ENCODE measurements at regions not wholly inside any gene's neighbourhood (a gene's known extent, or its start where the extent isn't known, plus 50 kb on each side); places are given as distances from the start of the nearest gene placed in this dataset.

- ATAC-seq: no peak
- no TSS peak for BruUV-seq (replicated peaks)
- no peak overlapping the region for H3K4me3 ChIP-seq (replicated peaks in 1 of 2; ENCODE audit: low read depth in 1 of 2, low read length in 2 of 2)
- ChIA-PET CTCF (no interaction called here), RAD21 (ENCODE audit: low non-redundant PET in 1 of 2, low total read pairs in 2 of 2, uncharacterized antibody in 2 of 2, unreplicated experiment in 2 of 2) (no interaction called here), POLR2A (no interaction called here)
- H3K4me2 ChIP-seq (ENCODE audit: low read length): no peak overlapping the region
- H3K27ac ChIP-seq (ENCODE audit: low read depth, low read length): no peak overlapping the region
- intact Hi-C loops (cut with micrococcal nuclease): no loop called here
- H3K36me3 ChIP-seq (ENCODE audit: control insufficient read depth in 1 of 2, insufficient read depth in 2 of 2, low read length in 2 of 2): no peaks in the 10 kb centered on the region
- H3K9me3 ChIP-seq (ENCODE audit: control insufficient read depth in 1 of 2, insufficient read depth in 1 of 2, low read depth in 1 of 2, low read length in 2 of 2): no peaks in the 10 kb centered on the region
- no peak for DNase-seq (ENCODE audit: low read depth, low spot score)
- H3K27me3 ChIP-seq (ENCODE audit: insufficient read depth, low read length): no peaks in the 10 kb centered on the region
- no peaks in the 10 kb centered on the region for H3K79me2 ChIP-seq (ENCODE audit: insufficient read depth, low read length)
- no peaks in the 10 kb centered on the region for H3K9me2 ChIP-seq (ENCODE audit: insufficient read depth)
- no peaks in the 10 kb centered on the region for H4K20me1 ChIP-seq (ENCODE audit: insufficient read depth)
- H3K9ac ChIP-seq (ENCODE audit: low read length): no peak overlapping the region
- H3K4me1 ChIP-seq (ENCODE audit: control insufficient read depth in 1 of 2, insufficient read depth in 2 of 2, low read length in 2 of 2): no peaks in the 10 kb centered on the region
- H2AFZ ChIP-seq (ENCODE audit: low read depth, low read length, poor library complexity, severe bottlenecking): no peak overlapping the region
- TF ChIP-seq RAD21 (IDR thresholded peaks at IDR 0.05; ENCODE audit: low read depth) (no peak), REST (IDR thresholded peaks at IDR 0.05; ENCODE audit: low read depth) (no peak), CBX3 (IDR thresholded peaks at IDR 0.05; ENCODE audit: low read depth) (no peak)
Observed at GRCh38 chr5:105158526-105158925, 1595.9 kb upstream of the NUDT12 start.

GRCh38 chr5:105150323-105150722 lies 1587.7 kb upstream of the NUDT12 start:
- Histone ChIP-seq H3K27ac (ENCODE audit: low read depth, low read length) (no peak overlapping the region), H3K4me2 (ENCODE audit: low read length) (no peak overlapping the region), H3K36me3 (ENCODE audit: control insufficient read depth in 1 of 2, insufficient read depth in 2 of 2, low read length in 2 of 2) (no peaks in the 10 kb centered on the region), H3K9ac (ENCODE audit: low read length) (no peak overlapping the region), H3K9me3 (ENCODE audit: control insufficient read depth in 1 of 2, insufficient read depth in 1 of 2, low read depth in 1 of 2, low read length in 2 of 2) (no peaks in the 10 kb centered on the region), H3K27me3 (ENCODE audit: insufficient read depth, low read length) (no peaks in the 10 kb centered on the region), H3K4me1 (ENCODE audit: control insufficient read depth in 1 of 2, insufficient read depth in 2 of 2, low read length in 2 of 2) (no peaks in the 10 kb centered on the region), H3K79me2 (ENCODE audit: insufficient read depth, low read length) (no peaks in the 10 kb centered on the region), H3K9me2 (ENCODE audit: insufficient read depth) (no peaks in the 10 kb centered on the region), H2AFZ (ENCODE audit: low read depth, low read length, poor library complexity, severe bottlenecking) (no peak overlapping the region), H4K20me1 (ENCODE audit: insufficient read depth) (no peaks in the 10 kb centered on the region), H3K4me3 (replicated peaks in 1 of 2; ENCODE audit: low read depth in 1 of 2, low read length in 2 of 2) (no peak overlapping the region)
- no peak for ATAC-seq
- ChIA-PET CTCF (no interaction called here), POLR2A (no interaction called here), RAD21 (ENCODE audit: low non-redundant PET in 1 of 2, low total read pairs in 2 of 2, uncharacterized antibody in 2 of 2, unreplicated experiment in 2 of 2) (no interaction called here)
- no peak for TF ChIP-seq ZBTB33 (IDR thresholded peaks at IDR 0.05; ENCODE audit: extremely low read depth, insufficient replicate concordance, low read length)
- TF ChIP-seq RAD21 (IDR thresholded peaks at IDR 0.05; ENCODE audit: low read depth): no peak
- TF ChIP-seq YY1 (IDR thresholded peaks at IDR 0.05; ENCODE audit: extremely low read depth, insufficient replicate concordance, low read depth, low read length): no peak
- no peak for TF ChIP-seq EZH2phosphoT487 (IDR thresholded peaks at IDR 0.05; ENCODE audit: borderline replicate concordance)
- no peak for TF ChIP-seq ELF1 (IDR thresholded peaks at IDR 0.05; ENCODE audit: borderline replicate concordance, low read depth)
- TF ChIP-seq ATF3 (IDR thresholded peaks at IDR 0.05): no peak
- intact Hi-C loops (cut with micrococcal nuclease): no loop called here
- BruUV-seq (replicated peaks): no TSS peak
- no peak for DNase-seq (ENCODE audit: low read depth, low spot score)

All from HCT116 (cell line).